HK-2 (cell line): ENCODE measurements at regions not wholly inside any gene's neighbourhood (a gene's known extent, or its start where the extent isn't known, plus 50 kb on each side); places are given as distances from the start of the nearest gene placed in this dataset.

Experiments
- DNase-seq: peaks from one replicate; pipeline ENCODE4 v3.0.0-alpha.2; 2018; ENCODE audit not compliant: unreplicated experiment

DNA sequence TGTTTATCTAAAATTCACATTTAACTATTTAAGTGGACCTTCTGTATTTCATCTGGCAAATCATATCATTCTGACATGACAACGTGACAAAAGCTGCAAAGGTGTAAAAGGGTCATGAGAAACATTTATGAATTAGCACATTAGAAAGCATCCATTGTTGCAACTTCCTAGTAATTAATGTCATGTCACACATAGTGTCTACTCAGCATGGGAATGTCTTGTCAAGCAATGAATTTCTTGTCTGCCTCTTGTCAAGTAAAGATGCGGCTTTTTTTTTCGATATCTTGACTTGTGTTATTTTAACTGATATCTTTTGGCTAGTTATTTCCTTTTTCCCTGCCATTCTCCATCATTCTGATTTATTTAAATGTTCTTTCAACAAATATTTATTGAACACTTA lies 463.5 kb upstream of the CXorf51B start:
- DNase-seq: no peak

DNA sequence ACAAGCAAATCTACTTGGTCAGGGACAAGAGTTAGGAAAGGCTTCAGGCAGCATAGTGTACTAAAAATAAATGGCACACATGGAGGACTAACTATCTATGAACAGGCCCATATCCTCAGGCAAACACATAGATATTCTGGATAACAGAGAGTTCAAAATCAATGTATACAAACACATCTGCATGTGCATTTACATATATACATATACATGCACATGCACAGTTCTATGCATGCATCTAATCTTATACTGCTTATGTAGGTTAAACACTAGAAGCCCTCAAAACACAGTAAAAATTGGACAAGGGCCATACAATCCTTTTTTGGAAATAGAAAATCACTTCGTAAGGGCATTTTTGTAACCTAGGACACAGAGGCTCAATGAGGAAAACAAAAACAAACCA lies 458.0 kb upstream of the CXorf51B start:
- no peak for DNase-seq

DNA sequence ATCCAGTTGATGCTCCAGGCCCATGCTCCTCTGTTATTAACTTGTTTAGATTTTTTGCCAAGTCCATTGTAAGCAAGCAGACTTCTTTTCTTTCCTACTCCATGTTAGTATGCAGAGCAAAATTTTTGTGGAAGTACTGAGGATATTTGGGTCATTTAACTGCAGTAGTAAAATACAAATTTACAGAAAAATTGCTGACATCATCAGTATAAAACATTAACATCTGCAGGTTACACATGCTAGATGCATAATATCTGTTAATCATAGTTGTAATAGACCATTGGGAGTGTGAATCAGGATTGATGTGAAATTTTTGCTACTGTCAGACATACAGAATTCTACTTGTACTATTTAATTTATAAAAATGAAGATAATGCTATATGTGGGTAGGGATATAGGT lies 454.1 kb upstream of the CXorf51B start:
- DNase-seq: no peak

DNA sequence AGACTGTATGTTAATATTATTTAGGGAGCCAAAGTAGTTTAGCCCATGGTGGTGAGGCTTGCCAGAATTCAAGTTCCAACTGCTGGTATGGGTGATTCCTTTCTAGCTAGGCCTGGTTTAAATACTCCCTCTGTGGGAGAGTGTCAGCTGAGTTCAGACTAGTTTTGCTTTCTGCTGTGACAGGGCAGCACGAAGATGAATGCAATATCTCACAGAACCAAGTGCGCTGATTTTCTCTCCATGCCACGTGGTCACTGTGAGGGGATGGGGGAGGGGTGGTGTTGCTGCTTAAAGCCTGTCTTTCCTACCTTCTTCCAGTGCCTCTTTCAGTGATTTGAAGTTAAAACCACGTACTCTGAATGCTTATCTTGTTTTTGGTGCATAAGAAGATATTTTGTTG lies 445.7 kb upstream of the CXorf51B start:
- no peak for DNase-seq

DNA sequence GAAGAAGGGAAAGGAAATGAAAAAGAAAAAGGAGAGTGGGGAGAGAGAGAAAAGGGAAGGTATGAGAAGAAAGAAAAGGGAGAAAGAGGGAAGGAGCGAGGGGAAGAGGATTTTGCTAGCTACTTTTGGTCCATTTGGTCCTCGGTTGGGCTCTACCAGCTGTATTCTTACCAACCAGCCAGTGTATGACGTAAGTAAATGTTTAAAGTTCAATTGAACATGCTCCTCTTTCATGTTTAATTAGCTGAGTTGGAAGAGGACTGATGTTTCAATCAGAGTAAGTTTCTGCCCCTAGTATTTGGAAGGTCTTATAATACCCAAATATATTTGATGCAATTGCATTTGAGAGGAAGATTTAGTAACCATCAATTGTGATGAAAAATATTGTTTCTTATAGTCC lies 424.0 kb upstream of the CXorf51B start:
- DNase-seq: no peak

DNA sequence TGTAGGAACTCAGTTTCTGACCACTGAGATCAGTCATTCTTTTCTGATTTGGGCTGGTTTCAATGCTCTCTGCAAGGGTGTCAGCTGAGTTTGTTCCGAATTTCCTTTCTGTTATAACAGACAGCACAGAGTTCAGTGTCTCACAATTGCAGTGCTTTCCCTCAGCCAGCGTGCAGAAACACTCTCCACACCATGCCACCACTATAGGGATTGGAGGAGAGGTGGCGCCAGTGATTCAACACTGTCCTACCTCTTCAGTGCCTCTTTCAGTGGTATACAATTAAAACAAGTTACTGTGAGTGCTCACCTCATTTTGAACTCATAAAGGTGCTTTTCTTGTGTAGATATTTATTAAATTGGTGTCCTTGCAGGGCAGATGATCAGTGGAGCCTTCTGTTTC lies 413.2 kb upstream of the CXorf51B start:
- DNase-seq: no peak

DNA sequence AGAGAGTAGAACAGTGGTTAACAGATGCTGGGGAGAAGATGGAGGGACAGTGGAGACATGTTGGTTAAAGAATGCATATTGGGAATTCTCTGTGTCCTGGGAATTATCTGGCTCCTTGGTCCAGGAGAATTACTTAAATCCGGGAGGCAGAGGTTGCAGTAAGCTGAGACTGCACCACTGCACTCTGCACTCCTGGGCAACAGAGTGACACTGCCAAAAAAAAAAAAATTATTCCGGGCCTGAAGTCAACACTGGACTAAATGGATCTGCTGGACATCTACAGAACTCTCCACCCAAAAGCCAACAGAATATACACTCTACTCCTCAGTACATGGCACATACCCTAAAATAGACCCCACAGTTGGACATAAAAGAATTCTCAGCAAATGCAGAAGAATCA lies 400.0 kb upstream of the CXorf51B start:
- DNase-seq: no peak

DNA sequence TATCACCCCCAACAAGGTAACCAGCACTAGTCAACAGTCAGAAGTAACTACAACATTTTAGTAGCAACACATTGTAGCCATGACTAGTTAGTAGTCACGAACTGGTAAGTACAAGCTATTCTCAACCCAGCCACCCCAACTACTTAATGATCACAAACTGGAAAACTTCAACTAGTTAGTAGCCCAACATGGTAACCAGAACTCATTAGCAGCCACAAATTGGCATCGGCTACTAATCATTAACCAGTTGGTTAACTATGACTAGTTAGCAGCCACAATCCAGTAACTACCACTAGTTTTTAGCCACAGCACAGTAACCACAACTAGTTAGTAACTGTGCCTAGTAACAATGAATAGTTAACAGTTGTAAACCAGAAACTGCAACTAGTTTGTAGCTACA lies 385.1 kb upstream of the CXorf51B start:
- no peak for DNase-seq

DNA sequence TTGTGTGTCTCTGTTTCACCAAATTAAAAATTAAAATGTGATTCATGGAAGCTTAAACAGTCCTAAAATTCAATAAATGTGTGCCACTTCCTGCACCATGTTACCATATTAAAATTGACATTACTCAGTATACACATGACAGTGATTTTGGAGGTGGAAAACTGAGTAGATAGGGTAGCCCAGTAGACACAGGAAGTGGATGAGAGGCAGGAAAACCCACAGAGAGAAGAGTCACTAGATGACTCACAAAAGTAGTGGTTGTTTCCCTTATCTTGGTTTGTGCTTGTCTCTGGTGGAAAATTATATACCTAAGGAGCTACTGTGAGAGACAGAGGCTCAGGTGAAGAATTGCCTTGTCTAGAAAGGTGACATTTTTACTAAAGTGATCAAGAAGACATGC lies 375.8 kb upstream of the CXorf51B start:
- DNase-seq: no peak

DNA sequence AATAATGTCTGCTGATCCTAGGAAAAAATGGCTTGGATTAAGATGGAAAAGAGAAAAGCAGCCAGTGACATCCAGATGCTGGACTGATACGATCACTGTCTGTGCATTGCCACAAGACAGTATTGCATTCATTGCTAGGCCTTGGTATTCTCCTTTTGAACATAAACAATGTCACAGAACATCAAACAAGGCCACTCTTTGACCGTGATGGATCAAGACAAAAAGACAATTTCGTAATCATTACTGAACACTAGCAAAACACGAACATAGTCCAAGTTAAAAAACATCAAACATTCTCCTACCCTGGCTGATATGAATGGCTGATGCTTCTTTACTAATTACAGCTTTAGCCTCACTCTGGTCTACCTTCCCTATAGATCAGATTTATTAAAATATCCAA lies 374.1 kb upstream of the CXorf51B start:
- DNase-seq: no peak

DNA sequence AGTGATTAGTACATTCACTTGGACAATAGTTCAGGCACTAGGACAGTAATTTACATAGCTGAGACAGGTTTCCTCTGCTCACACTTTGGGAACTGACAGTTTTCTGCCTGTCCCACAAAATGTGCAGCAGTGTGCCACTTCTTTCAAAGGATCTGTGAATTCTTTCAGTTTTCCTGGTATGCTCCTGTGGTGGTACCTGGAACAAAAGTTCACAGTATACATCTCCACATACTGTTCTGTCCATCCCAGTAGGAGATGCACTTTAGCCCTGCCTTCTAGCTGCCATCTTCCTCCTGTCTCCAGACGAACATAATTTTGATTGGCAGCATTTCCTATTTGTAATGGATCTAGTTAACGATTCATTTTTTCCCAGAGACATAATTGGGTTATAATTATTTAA lies 360.8 kb upstream of the CXorf51B start:
- no peak for DNase-seq

DNA sequence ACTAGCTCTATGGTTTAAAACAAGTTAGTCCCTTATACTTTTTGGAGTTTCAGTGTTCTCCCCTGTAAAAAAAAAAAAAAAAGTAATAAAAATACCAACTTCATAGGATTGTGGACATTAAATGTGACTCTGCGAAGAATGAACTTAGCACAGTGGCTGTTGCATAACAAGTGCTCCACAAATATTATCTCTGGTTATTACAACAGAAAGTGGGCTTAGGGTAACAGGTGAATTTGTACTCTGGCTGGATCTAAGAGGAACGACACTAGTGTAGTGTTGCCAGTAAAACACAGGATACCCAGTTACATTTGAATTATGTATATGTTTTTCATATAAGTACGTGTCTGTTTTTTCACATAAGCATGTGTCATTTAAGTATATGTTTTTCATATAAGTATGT lies 360.3 kb upstream of the CXorf51B start:
- DNase-seq: no peak

DNA sequence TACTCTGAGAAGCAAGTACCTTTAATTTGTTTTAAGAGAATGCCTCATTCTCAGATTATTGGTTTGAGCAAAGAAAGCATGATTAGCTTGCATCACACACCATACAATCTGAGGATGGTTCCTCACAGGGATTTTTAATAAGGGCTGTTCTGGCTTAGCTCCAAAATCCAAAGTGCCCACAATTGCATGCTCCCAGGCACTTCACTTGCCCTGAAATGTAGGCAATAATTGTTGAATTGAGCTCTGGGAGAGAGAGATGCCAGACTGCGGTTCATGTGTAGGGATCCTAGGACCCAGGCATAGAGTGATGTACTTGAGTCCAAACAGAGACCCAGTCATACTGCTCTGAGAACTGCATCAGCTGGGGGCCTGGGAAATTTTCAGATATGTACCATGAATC lies 358.4 kb upstream of the CXorf51B start:
- DNase-seq: no peak

DNA sequence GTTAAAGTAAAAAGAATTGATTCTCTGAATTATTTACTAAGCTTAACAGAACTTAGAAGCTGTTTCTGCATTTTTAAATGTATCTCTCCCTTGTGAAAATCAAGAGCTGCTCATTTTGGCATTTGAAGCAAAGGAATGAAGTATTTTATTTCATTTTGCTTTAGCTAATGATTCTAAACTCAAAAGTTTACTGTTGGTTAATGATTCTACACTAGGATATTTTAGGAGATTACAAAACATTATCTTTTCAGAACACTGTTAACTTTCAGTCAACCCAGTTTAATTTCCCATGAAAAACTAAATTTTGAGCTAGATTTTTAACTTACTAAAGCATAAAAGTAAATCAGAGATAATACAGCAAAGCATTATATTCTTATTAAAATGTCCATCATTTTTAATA lies 355.2 kb upstream of the CXorf51B start:
- no peak for DNase-seq

DNA sequence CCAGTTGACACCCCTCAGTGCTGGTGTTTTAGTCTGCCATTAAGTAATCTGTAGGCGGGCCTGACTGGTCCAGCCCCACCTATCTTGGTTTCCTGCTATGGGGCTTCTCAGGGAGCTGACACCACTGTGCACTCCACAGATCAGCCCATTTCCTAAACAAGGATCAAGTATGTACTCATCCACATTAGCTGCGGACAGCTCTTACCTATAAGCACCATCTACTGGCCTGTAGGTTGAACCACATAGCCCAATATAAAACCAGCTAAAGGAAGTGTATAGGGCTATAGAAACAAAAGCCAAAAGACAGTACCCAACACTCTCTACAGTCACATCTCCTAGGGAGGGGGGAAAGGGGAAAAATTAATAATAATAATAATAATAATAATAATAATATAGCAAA lies 353.5 kb upstream of the CXorf51B start:
- no peak for DNase-seq

DNA sequence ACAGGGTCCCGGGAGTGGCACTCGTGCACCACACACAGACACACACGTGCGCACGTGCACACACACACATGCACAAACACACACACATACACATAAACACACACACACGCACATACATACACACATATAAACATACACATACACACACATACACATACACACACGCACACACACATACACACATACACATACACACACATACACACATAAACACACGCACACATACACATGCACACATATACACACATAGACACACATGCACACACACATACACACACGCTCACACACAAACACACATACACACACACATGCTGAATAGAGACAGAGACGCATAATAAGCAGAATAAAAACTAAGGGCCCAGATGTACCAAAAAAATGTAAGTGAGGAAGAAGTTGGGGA lies 332.2 kb upstream of the CXorf51B start:
- DNase-seq: no peak

DNA sequence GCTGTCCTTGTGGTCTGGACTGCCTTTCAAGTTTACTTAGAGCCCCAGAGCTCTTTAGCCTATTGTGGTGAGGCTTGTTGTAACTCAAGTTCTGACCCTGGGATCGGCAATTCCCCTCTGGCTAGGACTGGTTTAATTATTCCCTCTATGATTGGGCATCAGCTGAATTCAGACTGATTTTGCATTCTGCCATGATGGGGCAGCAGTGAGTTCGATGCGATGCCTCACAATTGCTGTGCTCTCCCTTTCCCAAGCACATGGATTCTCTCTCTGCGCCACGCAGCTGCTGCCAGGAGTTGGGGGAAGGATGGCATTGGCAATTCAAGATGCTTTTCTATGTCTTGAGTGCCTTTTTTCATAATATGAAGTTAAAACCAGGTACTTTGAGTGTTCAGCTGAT lies 327.8 kb upstream of the CXorf51B start:
- DNase-seq: peak; percentile 1
